ENCODE measurements at regions not wholly inside any gene's neighbourhood (a gene's known extent, or its start where the extent isn't known, plus 50 kb on each side); places are given as distances from the start of the nearest gene placed in this dataset.

DNA sequence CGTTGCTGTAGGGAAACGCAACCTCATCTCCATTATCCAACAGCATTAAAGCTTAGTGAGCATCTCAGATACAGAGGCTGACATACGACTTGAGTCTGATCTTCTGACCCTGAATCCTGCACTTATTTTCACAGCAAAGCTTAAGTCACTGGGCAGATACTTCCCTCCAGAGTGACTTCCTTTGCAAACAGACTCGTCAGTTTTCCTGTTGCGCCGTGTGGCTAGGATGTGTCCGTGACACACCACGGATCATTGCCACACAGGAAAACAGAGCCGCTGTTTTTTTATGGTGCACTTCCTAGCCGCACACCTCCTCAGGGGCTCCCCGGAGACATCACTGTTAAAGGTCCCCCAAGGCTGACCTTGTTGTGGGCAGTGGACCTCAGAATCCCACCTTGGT lies 94.9 kb upstream of the MKI67 start:
- H3K4me3 ChIP-seq (ENCODE audit: low read depth, low read length) = no peak overlapping the region
- no peak for DNase-seq (ENCODE audit: low read depth)
- TF ChIP-seq, protein P1, sequence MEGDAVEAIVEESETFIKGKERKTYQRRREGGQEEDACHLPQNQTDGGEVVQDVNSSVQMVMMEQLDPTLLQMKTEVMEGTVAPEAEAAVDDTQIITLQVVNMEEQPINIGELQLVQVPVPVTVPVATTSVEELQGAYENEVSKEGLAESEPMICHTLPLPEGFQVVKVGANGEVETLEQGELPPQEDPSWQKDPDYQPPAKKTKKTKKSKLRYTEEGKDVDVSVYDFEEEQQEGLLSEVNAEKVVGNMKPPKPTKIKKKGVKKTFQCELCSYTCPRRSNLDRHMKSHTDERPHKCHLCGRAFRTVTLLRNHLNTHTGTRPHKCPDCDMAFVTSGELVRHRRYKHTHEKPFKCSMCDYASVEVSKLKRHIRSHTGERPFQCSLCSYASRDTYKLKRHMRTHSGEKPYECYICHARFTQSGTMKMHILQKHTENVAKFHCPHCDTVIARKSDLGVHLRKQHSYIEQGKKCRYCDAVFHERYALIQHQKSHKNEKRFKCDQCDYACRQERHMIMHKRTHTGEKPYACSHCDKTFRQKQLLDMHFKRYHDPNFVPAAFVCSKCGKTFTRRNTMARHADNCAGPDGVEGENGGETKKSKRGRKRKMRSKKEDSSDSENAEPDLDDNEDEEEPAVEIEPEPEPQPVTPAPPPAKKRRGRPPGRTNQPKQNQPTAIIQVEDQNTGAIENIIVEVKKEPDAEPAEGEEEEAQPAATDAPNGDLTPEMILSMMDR (IDR thresholded peaks at IDR 0.05; ENCODE audit: insufficient read depth, low read depth, low read length, missing control alignments) = no peak

DNA sequence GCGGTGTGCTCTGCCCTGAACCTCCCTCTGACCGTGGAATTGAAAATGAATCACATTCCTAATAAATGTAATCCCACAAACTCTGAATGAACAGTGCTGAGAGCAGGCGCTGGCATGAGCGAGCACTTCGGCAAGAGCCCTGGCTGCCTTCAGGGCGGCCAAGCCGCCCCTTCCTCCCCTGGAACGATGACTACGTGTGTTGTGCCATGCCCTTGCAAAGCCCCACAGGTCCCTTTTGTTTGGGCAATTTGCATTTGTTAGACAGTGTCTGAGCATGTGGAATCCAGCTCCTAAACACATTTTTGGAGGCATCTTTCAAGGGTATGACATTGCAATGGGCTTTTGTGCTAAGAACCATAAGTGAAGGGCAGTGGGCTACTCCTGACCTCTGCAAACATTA lies 95.6 kb upstream of the MKI67 start:
- no peak overlapping the region for H3K4me3 ChIP-seq (ENCODE audit: low read depth, low read length)
- no peak for DNase-seq (ENCODE audit: low read depth)
- TF ChIP-seq, protein P1 (IDR thresholded peaks at IDR 0.05; ENCODE audit: insufficient read depth, low read depth, low read length, missing control alignments) = no peak

DNA sequence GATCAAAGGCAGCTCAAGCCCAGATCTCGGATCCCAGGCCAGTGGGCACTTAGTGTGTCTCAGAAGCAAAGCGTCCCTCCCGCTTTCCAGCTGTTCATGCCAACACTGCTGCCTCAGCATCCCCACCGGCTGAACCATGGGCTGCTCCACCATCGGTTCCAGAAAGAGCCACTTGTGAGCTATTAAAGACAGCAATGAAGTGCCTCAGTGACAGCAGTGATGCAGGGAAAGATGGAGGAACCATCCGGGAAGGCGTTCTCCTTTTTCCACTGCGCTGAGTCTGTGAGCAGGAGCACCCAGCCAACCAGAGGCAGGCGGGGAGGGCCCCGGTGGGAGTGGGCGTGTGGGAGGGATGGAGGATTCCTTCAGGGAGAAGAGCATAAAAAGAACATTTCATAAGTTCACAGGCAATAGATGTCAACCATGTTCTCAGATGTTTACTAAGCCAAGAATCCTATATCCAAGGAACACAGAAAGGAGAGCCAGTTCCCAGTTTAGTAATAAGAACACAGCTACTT lies 96.2 kb upstream of the MKI67 start:
- DNase-seq (ENCODE audit: low read depth) = no peak
- TF ChIP-seq, protein P1 (IDR thresholded peaks at IDR 0.05; ENCODE audit: insufficient read depth, low read depth, low read length, missing control alignments) = no peak
- no peak overlapping the region for H3K4me3 ChIP-seq (ENCODE audit: low read depth, low read length)

DNA sequence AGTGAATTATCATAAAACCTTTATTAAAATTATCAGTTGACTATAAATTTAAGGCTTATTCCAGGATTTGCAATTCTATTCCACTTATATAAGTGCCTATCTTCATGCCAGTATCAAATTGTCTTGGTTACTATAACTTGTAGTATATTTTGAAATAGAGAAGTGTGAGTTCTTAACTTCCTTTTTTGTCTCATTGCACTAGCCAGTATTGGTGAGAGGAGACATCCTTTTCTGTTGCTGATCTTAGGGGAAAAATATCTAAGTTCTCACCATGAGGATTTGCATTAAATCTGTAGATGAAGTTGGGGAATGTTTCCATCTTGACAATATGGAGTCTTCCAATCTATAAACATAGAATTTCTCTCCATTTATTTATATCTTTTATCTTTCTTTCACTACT lies 104.2 kb upstream of the MKI67 start:
- TF ChIP-seq, protein P1 (IDR thresholded peaks at IDR 0.05; ENCODE audit: insufficient read depth, low read depth, low read length, missing control alignments) = no peak
- no peak for DNase-seq (ENCODE audit: low read depth)
- no peak overlapping the region for H3K4me3 ChIP-seq (ENCODE audit: low read depth, low read length)

DNA sequence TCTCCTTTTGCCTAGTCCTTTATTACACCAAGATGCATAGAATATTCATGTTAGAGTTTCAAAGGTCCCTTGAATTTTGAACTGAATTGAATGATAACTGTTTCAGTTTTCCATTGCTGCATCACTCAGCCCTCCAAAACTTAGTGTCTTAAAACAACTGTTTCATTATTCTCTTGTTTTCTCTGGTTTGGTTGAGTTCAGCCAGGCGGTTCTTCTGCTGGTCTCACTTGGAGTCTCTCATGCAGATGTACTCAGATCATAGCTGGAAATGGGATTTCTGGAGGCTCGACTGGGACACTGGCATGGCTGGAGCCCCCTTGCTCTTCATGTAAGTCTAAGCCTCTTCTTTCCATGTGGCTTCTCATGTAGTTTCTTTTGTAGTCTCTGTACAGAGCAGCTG lies 107.2 kb upstream of the MKI67 start:
- DNase-seq (ENCODE audit: low read depth) = no peak
- no peak overlapping the region for H3K4me3 ChIP-seq (ENCODE audit: low read depth, low read length)
- TF ChIP-seq, protein P1 (IDR thresholded peaks at IDR 0.05; ENCODE audit: insufficient read depth, low read depth, low read length, missing control alignments) = no peak

DNA sequence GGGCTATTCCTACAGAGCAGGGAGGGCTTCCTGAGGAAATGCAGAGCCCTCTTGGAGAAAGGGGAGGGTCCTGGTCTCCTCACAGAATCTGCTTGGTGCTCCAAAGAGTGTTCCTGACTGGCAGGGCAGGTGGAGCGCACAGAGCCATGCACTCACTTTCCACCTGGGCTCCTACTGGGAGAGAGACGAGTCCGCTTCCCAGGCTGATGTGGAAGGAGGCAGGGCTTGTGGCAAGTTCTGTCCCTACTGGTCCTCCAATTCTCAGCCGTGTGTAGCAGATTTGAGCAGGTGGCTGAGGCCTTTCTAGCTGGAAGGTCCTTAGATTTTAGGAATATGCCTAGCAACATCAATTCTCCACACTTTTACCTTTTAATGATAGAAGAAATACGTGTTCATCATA lies 111.5 kb upstream of the MKI67 start:
- H3K4me3 ChIP-seq (ENCODE audit: low read depth, low read length) = no peak overlapping the region
- DNase-seq (ENCODE audit: low read depth) = no peak
- TF ChIP-seq, protein P1 (IDR thresholded peaks at IDR 0.05; ENCODE audit: insufficient read depth, low read depth, low read length, missing control alignments) = no peak

DNA sequence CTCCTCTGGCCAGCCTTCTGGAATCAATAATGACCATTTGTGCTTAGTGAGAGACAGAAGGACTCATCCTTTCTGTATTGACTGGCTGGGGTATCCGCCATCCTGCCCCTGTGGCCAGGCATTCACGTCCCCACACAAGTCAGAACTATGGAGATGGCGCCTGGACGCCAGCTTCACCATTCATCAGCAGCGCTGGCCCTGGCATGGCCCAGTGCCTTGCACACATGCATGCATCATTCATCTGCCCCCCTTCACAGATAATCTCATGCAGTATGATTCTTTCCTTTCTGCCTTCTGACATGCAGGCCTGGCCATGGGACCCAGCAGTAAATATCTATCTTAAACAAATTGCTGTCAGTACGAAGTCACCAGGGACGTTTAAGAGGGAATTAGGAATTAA lies 114.8 kb upstream of the MKI67 start:
- DNase-seq (ENCODE audit: low read depth) = no peak
- TF ChIP-seq, protein P1 (IDR thresholded peaks at IDR 0.05; ENCODE audit: insufficient read depth, low read depth, low read length, missing control alignments) = no peak
- no peak overlapping the region for H3K4me3 ChIP-seq (ENCODE audit: low read depth, low read length)

Data from GM12865 (cell line).